ENCODE measurements at regions not wholly inside any gene's neighbourhood (a gene's known extent, or its start where the extent isn't known, plus 50 kb on each side); places are given as distances from the start of the nearest gene placed in this dataset.

- DNase-seq (ENCODE audit: low read depth): no peak
Measured at GRCh38 chr3:72322264-72322976, 525.8 kb downstream of the SHQ1 start.

DNA sequence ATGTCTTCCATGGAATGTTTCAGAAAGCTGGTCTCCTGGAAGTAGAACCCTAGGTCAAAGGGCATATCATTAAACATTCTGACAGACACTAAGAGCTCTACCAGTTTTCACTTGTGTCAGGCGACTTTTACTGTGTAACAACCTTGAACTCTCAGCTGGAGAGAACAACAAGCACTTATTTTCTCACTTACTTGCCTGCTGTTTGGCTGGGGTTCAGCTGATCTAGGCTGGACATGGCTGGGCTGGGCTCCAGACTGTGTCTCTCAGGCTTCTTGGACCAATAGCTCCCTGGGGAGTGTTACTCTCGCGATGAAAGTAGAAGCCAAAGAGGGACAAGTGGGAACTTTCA lies 527.3 kb downstream of the SHQ1 start:
- DNase-seq (ENCODE audit: low read depth): no peak

GRCh38 chr3:72320095-72320954 lies 527.9 kb downstream of the SHQ1 start:
- no peak for DNase-seq (ENCODE audit: low read depth)

- no peak for DNase-seq (ENCODE audit: low read depth)
Measured at GRCh38 chr3:72319194-72320094, 528.8 kb downstream of the SHQ1 start.

- no peak for DNase-seq (ENCODE audit: low read depth)
Measured at GRCh38 chr3:72318504-72319193, 529.6 kb downstream of the SHQ1 start.

DNA sequence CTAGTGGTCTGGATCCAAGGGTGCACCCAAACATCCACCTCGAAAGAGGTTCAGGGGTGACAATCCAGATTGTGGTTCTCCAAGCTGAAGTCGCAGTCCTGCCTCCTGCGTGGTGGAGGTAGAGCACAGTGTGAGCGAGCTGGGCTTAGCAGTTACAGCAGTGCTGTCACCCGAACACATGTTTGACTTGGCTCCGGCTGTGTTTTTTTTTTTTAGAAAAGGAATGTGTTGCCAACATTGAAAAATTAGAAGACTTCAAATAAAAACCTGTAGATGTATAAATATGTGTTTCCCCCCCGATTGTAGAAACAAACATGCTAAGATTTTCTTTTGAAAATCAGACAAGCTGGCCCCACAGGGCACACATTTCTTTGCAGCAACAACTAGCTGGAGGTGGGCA lies 530.8 kb downstream of the SHQ1 start:
- DNase-seq (ENCODE audit: low read depth): no peak

DNA sequence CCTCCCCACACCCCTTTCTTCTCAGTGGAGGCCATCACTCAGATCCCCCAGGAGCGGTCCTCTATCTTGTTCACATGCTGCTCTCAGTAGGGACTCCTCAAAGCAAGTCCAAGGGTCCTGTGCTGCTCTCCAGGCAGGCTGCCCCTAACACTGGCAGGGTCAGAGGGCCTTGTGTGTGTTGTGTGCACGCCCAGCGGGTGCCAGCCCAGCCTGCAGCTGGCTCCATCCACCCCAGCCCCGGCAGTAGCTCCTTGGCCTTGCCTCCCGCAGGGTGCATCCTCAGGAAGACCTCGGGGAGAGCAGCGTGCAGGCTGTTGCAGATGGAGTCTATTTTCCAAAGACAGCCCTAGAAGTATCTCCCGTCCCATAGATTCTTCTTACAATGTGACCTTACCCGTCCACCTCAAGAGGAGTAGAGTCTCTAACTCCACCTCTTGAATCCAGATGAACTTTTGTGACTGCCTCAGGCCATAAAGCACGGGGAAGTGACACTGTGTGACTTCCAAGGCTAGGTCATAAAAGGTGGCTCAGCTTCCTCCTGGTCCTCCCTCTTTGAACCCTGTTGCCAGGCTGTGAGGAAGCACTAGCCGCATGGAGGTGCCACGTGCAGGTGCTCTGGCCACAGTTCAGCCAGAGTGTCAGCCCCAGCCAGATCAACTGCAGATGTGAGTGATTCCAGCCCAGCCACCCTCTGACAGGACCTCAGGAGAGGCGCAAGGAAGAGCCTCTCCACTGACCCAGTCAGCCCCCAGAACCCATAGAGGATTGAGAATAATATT lies 531.6 kb downstream of the SHQ1 start:
- DNase-seq (ENCODE audit: low read depth): no peak

DNA sequence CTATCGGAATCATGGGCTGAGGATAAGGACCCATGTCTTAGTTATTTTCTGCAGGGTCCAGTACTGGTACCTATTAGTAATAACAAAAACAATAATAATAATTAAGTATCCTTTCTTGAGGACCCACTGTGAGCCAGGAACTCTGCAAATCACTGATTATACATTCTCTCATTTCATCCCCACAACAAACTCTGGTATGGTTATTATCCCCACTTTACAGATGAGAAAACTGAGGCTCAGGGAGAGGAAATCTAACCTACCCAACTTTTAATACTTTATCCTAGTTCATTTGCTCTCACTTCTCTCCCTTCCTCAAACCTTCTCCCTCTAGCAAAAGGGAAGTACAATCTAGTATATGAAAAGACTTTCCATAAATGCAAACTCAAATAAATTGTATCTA lies 528.4 kb upstream of the PROK2 start:
- DNase-seq (ENCODE audit: low read depth): no peak

- no peak for DNase-seq (ENCODE audit: low read depth)
Measured at GRCh38 chr3:72312339-72312738, 527.4 kb upstream of the PROK2 start.

DNA sequence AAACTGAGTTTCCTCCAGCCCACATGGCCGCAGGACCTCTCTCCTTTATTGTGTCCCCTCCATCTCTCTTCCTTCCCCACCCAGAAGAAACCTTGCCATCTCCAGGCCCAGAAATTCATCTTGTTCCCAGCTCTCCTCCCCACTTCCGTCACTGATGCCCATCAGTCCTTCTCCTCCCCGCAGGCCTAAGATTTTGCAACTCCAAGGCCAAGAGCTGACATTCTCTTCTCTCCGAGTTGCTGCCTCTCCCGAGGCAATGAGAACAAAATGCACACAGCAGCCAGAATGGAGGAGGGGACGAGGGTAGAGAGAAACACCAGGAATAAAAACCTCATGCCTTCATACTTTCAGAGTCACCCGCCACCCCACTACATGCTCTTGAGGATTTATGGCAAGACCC lies 526.5 kb upstream of the PROK2 start:
- DNase-seq (ENCODE audit: low read depth): no peak

DNA sequence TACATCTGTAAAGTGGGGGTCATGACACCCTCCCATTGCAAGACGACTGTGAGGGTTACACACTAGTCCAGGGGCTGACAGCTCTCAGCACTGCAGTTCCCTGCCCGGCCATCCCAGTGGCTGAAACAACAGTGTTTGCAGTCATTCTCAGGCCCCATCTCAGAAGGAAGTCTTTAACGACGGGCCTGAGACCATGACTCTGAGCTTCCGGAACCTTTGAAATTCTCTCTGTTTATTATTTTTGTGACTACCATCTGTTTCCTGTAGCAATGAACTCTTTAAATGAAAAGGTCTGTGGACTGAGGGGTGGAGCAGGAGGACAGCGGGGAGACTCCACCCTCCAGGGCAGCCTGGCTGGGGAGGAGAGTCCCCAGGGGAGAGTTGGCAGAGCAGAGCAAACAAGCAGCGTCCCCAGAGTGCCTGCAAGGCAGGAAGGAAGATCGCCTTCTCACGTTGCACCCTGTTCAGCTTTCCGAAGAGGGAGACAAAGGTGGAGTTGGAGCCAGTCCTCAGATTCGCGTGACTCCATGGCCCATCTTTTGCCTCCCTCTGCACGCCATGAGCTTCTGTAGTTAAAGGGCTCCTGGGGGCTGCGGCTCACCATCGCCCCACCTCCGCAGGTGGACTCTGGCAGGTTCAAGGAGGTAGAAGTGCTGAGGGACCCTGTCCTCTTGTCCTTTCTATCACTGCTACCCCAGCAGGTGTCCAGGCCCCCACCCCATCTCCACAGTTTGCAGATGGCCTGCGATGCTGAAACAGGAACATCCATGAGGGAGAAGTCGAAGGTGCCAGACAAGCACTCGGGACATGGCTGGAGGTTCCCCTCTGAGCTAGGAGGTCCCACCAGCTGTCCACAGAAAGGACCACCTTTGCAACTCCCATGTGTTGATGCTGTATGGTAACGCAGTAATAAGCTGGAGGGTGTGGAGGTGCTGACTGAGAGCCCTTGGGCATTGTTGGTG lies 525.8 kb upstream of the PROK2 start:
- DNase-seq (ENCODE audit: low read depth): no peak

DNA sequence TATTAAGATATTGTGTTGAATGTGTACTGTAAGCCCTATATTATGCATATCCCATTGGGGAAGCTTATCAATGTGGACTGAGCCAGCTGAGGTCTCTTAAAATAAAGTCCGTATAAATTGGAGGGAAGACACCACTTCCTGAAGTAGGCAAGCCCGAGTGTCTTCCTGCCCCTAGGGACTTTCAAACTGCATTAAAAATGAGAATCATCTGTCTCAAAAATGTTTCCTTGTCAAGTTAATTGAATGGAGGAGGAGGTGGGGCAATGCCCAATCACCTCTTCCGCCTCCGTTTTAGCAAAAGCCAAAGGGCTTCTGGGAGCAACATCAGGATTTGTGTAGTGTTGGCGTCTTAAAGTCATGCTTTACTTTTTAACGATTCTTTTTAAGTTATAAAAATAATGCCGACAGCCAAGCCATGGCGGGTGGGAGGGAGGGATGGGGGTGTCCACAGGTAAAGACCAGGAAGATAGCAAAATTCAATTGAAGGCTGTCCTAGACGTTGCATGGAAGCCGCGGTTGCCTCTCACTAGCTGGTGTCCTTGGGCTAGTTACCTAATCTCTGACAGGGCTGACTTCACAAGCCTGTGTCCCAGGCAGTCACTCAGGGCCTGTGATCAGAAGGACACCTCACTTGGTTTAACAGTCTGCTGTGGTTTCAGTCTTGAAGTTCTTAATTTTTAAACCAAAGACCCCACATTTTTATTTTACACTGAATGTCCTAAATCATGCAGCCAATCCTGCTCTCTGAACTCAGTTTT lies 524.9 kb upstream of the PROK2 start:
- no peak for DNase-seq (ENCODE audit: low read depth)

- no peak for DNase-seq (ENCODE audit: low read depth)
Measured at GRCh38 chr3:72308641-72309040, 523.7 kb upstream of the PROK2 start.

- no peak for DNase-seq (ENCODE audit: low read depth)
Measured at GRCh38 chr3:72307438-72308115, 522.6 kb upstream of the PROK2 start.

DNA sequence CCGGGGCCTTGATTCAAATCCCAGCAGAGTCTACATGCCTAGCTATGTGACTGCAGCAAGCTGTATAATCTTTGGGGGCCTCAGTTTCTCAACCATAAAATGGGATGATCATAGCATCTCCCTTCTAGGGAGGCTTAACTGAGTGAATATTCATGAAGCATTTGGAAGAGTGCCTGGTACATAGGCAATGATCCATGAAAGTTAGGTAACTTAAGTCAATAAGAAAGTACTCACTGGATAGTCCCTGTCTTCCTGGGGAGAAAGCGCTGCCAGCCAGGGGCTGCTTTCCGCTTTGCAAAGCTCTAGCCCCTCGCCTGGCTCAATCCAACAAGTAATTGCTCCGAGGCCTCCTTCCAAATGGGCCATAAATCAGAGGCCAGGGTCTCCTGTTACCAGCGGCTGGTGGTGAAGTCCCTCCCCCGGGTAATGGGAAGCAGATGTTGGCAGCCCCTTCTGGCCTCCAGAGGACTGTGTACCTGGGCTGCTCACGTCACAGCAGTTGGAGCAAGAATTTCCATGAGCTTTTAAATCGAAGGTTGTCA lies 521.9 kb upstream of the PROK2 start:
- no peak for DNase-seq (ENCODE audit: low read depth)

GRCh38 chr3:72303926-72304325 lies 519.0 kb upstream of the PROK2 start:
- no peak for DNase-seq (ENCODE audit: low read depth)

GRCh38 chr3:72301779-72302178 lies 516.8 kb upstream of the PROK2 start:
- DNase-seq (ENCODE audit: low read depth): no peak

DNA sequence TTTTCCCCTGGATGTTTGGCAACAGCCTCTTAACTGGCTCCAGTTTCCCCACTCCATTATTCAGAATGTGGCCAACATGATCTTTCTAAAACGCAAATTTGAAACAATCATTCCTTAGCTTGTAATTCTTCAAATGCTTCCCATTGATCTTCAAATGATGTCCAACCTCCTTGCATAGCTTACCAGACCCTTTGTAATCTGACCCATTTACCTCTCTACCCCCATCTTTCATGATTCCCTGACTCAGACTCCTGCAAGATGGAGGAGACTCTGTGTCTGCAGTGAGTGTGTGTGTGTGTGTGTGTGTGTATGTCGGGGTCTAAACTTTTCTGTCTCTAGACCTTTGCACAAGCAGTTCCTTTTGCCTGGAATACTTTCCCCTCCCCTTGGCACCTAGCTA lies 515.7 kb upstream of the PROK2 start:
- no peak for DNase-seq (ENCODE audit: low read depth)

Data from stimulated activated CD4-positive, alpha-beta T cell treated with anti-CD3 and anti-CD28 coated beads, Interleukin-2, amount 100 ng/mL, for 4 hours (primary cell).